ENCODE measurements at regions not wholly inside any gene's neighbourhood (a gene's known extent, or its start where the extent isn't known, plus 50 kb on each side); places are given as distances from the start of the nearest gene placed in this dataset.
"Not testable (repeated sequence)": the region's sequence is repeated elsewhere in the genome, so short reads cannot be mapped to it uniquely, and the experiment has no call there.

- not testable (repeated sequence) for TF ChIP-seq CTCF, POLR2A (IDR thresholded peaks at IDR 0.05)
Measured at GRCh38 chr20:29087887-29088286, 2169.6 kb upstream of the DEFB115 start.
